ENCODE measurements at regions not wholly inside any gene's neighbourhood (a gene's known extent, or its start where the extent isn't known, plus 50 kb on each side); places are given as distances from the start of the nearest gene placed in this dataset.

DNA sequence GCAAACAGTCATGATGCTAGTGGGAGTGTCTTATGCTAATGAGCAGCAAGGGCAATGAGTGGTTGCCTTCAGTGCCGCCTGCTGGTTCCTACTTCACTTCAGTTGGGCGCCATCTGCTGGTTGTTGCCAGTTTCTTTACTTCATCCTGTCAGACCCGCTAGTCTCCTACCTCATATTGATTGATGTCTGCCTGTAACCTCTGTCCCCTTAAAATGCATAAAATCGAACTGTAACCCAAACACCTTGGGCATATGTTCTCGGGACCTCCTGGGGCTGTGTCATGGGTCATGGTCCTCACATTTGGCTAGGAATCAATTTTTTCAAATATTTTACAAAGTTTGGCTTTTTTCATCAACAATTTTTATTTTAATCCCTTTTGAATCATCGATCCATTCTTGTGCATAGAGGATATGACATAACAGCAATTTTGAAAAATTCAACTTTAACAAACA lies 62.8 kb upstream of the C7orf33 start:
- peak; percentile 70 for DNase-seq (ENCODE audit: low read depth, low spot score)
- Mint-ChIP-seq H3K27me3 (ENCODE audit: low read depth) (no peaks in the 10 kb centered on the region), H3K36me3 (ENCODE audit: low read depth) (no peaks in the 10 kb centered on the region), H3K27ac (ENCODE audit: unreplicated experiment) (no peak overlapping the region), H3K4me3 (no peak overlapping the region), H3K9me3 (peaks cover 4% of the 10 kb centered on the region), H3K4me1 (peaks cover 14% of the 10 kb centered on the region)
- TF ChIP-seq, protein P1, sequence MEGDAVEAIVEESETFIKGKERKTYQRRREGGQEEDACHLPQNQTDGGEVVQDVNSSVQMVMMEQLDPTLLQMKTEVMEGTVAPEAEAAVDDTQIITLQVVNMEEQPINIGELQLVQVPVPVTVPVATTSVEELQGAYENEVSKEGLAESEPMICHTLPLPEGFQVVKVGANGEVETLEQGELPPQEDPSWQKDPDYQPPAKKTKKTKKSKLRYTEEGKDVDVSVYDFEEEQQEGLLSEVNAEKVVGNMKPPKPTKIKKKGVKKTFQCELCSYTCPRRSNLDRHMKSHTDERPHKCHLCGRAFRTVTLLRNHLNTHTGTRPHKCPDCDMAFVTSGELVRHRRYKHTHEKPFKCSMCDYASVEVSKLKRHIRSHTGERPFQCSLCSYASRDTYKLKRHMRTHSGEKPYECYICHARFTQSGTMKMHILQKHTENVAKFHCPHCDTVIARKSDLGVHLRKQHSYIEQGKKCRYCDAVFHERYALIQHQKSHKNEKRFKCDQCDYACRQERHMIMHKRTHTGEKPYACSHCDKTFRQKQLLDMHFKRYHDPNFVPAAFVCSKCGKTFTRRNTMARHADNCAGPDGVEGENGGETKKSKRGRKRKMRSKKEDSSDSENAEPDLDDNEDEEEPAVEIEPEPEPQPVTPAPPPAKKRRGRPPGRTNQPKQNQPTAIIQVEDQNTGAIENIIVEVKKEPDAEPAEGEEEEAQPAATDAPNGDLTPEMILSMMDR (conservative IDR thresholded peaks at IDR 0.05) = peak; percentile 65

DNA sequence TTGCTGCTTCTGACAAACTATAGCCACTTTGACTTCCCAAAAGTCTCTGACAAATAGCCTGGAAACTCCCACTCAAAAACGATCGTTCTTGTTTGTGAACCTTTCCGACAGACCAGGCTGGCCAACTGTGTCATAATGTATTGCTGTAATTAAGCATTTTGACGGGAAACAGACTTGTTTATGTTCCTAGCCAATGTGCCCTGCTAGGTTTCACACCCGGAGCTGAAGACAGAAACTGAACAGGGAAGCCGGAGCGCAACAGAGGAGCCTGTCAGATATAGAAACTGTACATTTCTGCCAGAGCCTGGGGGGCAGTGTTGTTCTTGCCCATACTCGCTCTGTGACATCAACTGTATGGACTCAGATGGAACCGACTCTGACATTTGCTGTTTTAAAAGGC lies 55.3 kb upstream of the C7orf33 start:
- peaks cover 2% of the 10 kb centered on the region for H3K9me3 Mint-ChIP-seq
- no peak for DNase-seq (ENCODE audit: low read depth, low spot score)
- no peaks in the 10 kb centered on the region for H3K36me3 Mint-ChIP-seq (ENCODE audit: low read depth)
- H3K27me3 Mint-ChIP-seq (ENCODE audit: low read depth) = no peaks in the 10 kb centered on the region
- TF ChIP-seq, protein P1 (conservative IDR thresholded peaks at IDR 0.05) = no peak
- H3K27ac Mint-ChIP-seq (ENCODE audit: unreplicated experiment) = no peak overlapping the region
- H3K4me1 Mint-ChIP-seq = peaks cover 4% of the 10 kb centered on the region
- H3K4me3 Mint-ChIP-seq = no peak overlapping the region

DNA sequence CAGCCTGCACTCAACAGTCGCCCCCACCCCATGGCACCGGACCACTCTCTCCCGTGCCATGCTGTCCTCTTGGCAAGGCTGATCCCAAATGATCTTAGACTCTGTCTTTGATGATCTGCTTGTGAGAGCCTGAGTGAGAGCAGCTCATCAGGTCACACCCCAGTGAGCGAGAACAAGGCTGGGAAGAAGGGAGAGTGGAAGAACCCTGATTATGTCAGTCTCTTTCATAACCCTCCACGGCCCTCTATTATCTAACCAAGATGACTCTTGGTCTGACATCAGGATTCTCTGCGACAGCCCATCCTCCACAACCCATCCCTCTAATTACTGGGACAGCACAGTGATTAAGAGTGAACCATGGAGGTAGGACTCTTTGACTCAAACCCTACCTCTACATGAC lies 53.1 kb upstream of the C7orf33 start:
- Mint-ChIP-seq H3K4me1 (peaks cover 4% of the 10 kb centered on the region), H3K27ac (ENCODE audit: unreplicated experiment) (no peak overlapping the region), H3K36me3 (ENCODE audit: low read depth) (no peaks in the 10 kb centered on the region), H3K4me3 (no peak overlapping the region), H3K27me3 (ENCODE audit: low read depth) (no peaks in the 10 kb centered on the region), H3K9me3 (peaks cover 2% of the 10 kb centered on the region)
- DNase-seq (ENCODE audit: low read depth, low spot score) = no peak
- TF ChIP-seq, protein P1 (conservative IDR thresholded peaks at IDR 0.05) = no peak

DNA sequence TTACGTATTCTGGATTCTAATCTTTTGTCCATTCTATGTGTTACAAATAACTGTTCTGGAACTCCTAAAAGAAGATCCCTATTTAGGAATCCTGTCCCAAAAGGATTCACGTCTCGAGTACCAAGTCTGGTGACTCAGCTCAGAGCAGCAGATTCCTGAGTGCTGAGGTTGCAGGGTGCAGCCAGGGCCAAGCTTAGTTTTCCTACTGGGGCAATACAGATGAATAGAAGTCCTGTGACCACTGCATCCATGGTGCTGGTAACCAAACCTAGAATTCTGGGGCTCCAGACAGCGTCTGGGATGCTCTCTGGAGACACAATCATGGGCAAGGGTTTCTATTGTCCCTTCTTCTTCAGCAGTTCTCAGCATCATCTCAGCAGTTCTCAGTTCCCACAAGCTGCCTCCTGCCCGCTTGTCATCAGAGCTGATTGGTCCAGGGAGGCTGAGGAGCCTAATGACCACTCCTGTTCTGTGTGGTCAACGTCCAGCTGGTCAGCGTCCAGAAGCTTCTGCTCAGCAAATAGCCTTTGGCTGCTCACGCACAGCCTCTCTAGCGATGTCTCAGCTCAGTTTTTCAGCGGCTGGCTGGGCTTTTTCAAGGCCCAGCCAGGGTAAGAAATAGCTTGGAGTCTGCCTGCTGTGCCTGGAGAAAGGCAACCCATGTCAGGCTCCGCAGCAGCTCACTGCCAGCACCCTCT lies 50.4 kb upstream of the C7orf33 start:
- Mint-ChIP-seq H3K27me3 (ENCODE audit: low read depth) (no peaks in the 10 kb centered on the region), H3K9me3 (no peaks in the 10 kb centered on the region), H3K4me1 (peaks cover 4% of the 10 kb centered on the region), H3K36me3 (ENCODE audit: low read depth) (no peaks in the 10 kb centered on the region), H3K4me3 (no peak overlapping the region), H3K27ac (ENCODE audit: unreplicated experiment) (no peak overlapping the region)
- TF ChIP-seq, protein P1 (conservative IDR thresholded peaks at IDR 0.05) = no peak
- no peak for DNase-seq (ENCODE audit: low read depth, low spot score)

All from neural crest cell (in vitro differentiated cells).